BLaER1 (cell line): ENCODE measurements at regions not wholly inside any gene's neighbourhood (a gene's known extent, or its start where the extent isn't known, plus 50 kb on each side); places are given as distances from the start of the nearest gene placed in this dataset.

ENCODE experiments used
- H3K27ac ChIP-seq: shearing (Covaris generic); formaldehyde crosslinking; 2 replicates; pipeline ENCODE4 v1.8.1; 2022
- H3K27me3 ChIP-seq: shearing (Covaris generic); formaldehyde crosslinking; 2 replicates; pipeline ENCODE4 v1.8.1; 2022
- H3K36me3 ChIP-seq: shearing (Covaris generic); formaldehyde crosslinking; 2 replicates; pipeline ENCODE4 v1.8.1; 2022
- H3K4me1 ChIP-seq: shearing (Covaris generic); formaldehyde crosslinking; 2 replicates; pipeline ENCODE4 v1.8.1; 2022
- H3K4me2 ChIP-seq: shearing (Covaris generic); formaldehyde crosslinking; 2 replicates; pipeline ENCODE4 v1.8.1; 2022
- H3K4me3 ChIP-seq: shearing (Covaris generic); formaldehyde crosslinking; 2 replicates; pipeline ENCODE4 v1.8.1; 2022
- H3K9ac ChIP-seq: shearing (Covaris generic); formaldehyde crosslinking; 2 replicates; pipeline ENCODE4 v1.8.1; 2022
- H3K9me3 ChIP-seq: shearing (Covaris generic); formaldehyde crosslinking; 2 replicates; pipeline ENCODE4 v1.8.1; 2022
- H4K20me1 ChIP-seq: shearing (Covaris generic); formaldehyde crosslinking; 2 replicates; pipeline ENCODE4 v1.8.1; 2022
- Cebpa-rat ChIP-seq: shearing (Covaris generic); IDR thresholded peaks from 2 replicates; pipeline ENCODE4 v1.8.1; 2022

- H3K9me3 ChIP-seq: no peaks in the 10 kb centered on the region
- H3K36me3 ChIP-seq: no peaks in the 10 kb centered on the region
- no peak for TF ChIP-seq Cebpa-rat
- H3K9ac ChIP-seq: no peak overlapping the region
- no peaks in the 10 kb centered on the region for H3K4me1 ChIP-seq
- H3K27ac ChIP-seq: no peak overlapping the region
- no peaks in the 10 kb centered on the region for H4K20me1 ChIP-seq
- H3K27me3 ChIP-seq: no peaks in the 10 kb centered on the region
- no peak overlapping the region for H3K4me3 ChIP-seq
- no peak overlapping the region for H3K4me2 ChIP-seq
These were observed 417.1 kb upstream of the CDH11 start for GRCh38 chr16:65538976-65539375.

- no peak overlapping the region for H3K9ac ChIP-seq
- no peak overlapping the region for H3K4me2 ChIP-seq
- H4K20me1 ChIP-seq: no peaks in the 10 kb centered on the region
- TF ChIP-seq Cebpa-rat: no peak
- H3K27me3 ChIP-seq: no peaks in the 10 kb centered on the region
- no peak overlapping the region for H3K4me3 ChIP-seq
- no peaks in the 10 kb centered on the region for H3K36me3 ChIP-seq
- H3K27ac ChIP-seq: no peak overlapping the region
- no peaks in the 10 kb centered on the region for H3K4me1 ChIP-seq
- no peaks in the 10 kb centered on the region for H3K9me3 ChIP-seq
These were observed 415.5 kb upstream of the CDH11 start for GRCh38 chr16:65537336-65537735.

- peaks cover 5% of the 10 kb centered on the region; the same call in 1 of the 2 replicates for H3K9me3 ChIP-seq
- no peaks in the 10 kb centered on the region for H3K36me3 ChIP-seq
- TF ChIP-seq Cebpa-rat: no peak
- no peak overlapping the region for H3K9ac ChIP-seq
- H3K27ac ChIP-seq: no peak overlapping the region
- H3K4me2 ChIP-seq: no peak overlapping the region
- no peak overlapping the region for H3K4me3 ChIP-seq
- H4K20me1 ChIP-seq: no peaks in the 10 kb centered on the region
- H3K4me1 ChIP-seq: no peaks in the 10 kb centered on the region
- no peaks in the 10 kb centered on the region for H3K27me3 ChIP-seq
These were observed 412.3 kb upstream of the CDH11 start for GRCh38 chr16:65534121-65534528.

- Histone ChIP-seq H4K20me1 (no peaks in the 10 kb centered on the region), H3K4me2 (no peak overlapping the region), H3K27ac (no peak overlapping the region), H3K4me3 (no peak overlapping the region), H3K4me1 (no peaks in the 10 kb centered on the region), H3K27me3 (no peaks in the 10 kb centered on the region), H3K9me3 (peaks cover 10% of the 10 kb centered on the region; the same call in 1 of the 2 replicates), H3K9ac (no peak overlapping the region), H3K36me3 (no peaks in the 10 kb centered on the region)
- no peak for TF ChIP-seq Cebpa-rat
These were observed 411.0 kb upstream of the CDH11 start for GRCh38 chr16:65532846-65533245.

- H3K4me1 ChIP-seq: no peaks in the 10 kb centered on the region
- H3K9me3 ChIP-seq: peaks cover 16% of the 10 kb centered on the region; the same call in 1 of the 2 replicates
- H3K36me3 ChIP-seq: no peaks in the 10 kb centered on the region
- H3K9ac ChIP-seq: no peak overlapping the region
- H4K20me1 ChIP-seq: no peaks in the 10 kb centered on the region
- no peak for TF ChIP-seq Cebpa-rat
- no peak overlapping the region for H3K4me3 ChIP-seq
- no peak overlapping the region for H3K27ac ChIP-seq
- H3K27me3 ChIP-seq: no peaks in the 10 kb centered on the region
- H3K4me2 ChIP-seq: no peak overlapping the region
These were observed 410.4 kb upstream of the CDH11 start for GRCh38 chr16:65532258-65532657.

- no peak overlapping the region for H3K9ac ChIP-seq
- no peaks in the 10 kb centered on the region for H4K20me1 ChIP-seq
- H3K9me3 ChIP-seq: peaks cover 19% of the 10 kb centered on the region; the same call in 1 of the 2 replicates
- no peak overlapping the region for H3K27ac ChIP-seq
- no peak overlapping the region for H3K4me2 ChIP-seq
- no peaks in the 10 kb centered on the region for H3K4me1 ChIP-seq
- H3K27me3 ChIP-seq: no peaks in the 10 kb centered on the region
- no peak overlapping the region for H3K4me3 ChIP-seq
- TF ChIP-seq Cebpa-rat: no peak
- no peaks in the 10 kb centered on the region for H3K36me3 ChIP-seq
These were observed 409.6 kb upstream of the CDH11 start for GRCh38 chr16:65531475-65531874.

GRCh38 chr16:65525707-65526106 lies 403.8 kb upstream of the CDH11 start:
- Histone ChIP-seq H3K9me3 (peaks cover 18% of the 10 kb centered on the region; the same call in 1 of the 2 replicates), H3K27me3 (no peaks in the 10 kb centered on the region), H3K4me2 (no peak overlapping the region), H3K4me3 (no peak overlapping the region), H4K20me1 (no peaks in the 10 kb centered on the region), H3K36me3 (no peaks in the 10 kb centered on the region), H3K27ac (no peak overlapping the region), H3K4me1 (peaks cover 51% of the 10 kb centered on the region), H3K9ac (no peak overlapping the region)
- no peak for TF ChIP-seq Cebpa-rat

- peak overlapping the region; percentile 64; the same call in 1 of the 2 replicates for H3K9ac ChIP-seq
- peaks cover 58% of the 10 kb centered on the region for H3K4me1 ChIP-seq
- no peak overlapping the region; the same call in 1 of the 2 replicates for H3K4me3 ChIP-seq
- no peaks in the 10 kb centered on the region for H4K20me1 ChIP-seq
- no peaks in the 10 kb centered on the region for H3K36me3 ChIP-seq
- no peak for TF ChIP-seq Cebpa-rat
- no peaks in the 10 kb centered on the region for H3K27me3 ChIP-seq
- H3K27ac ChIP-seq: peak overlapping the region; percentile 69; the same call in 1 of the 2 replicates
- H3K4me2 ChIP-seq: peak overlapping the region; percentile 79
- peaks cover 14% of the 10 kb centered on the region; the same call in 1 of the 2 replicates for H3K9me3 ChIP-seq
These were observed 403.1 kb upstream of the CDH11 start for GRCh38 chr16:65524997-65525396.

GRCh38 chr16:65524231-65524630 lies 402.4 kb upstream of the CDH11 start:
- peak overlapping the region; percentile 79 for H3K4me2 ChIP-seq
- H3K36me3 ChIP-seq: no peaks in the 10 kb centered on the region
- H3K4me1 ChIP-seq: peaks cover 66% of the 10 kb centered on the region
- H3K4me3 ChIP-seq: no peak overlapping the region
- H3K27me3 ChIP-seq: no peaks in the 10 kb centered on the region
- H3K9ac ChIP-seq: peak overlapping the region; percentile 64; the same call in 1 of the 2 replicates
- TF ChIP-seq Cebpa-rat: no peak
- H3K9me3 ChIP-seq: peaks cover 14% of the 10 kb centered on the region; the same call in 1 of the 2 replicates
- no peaks in the 10 kb centered on the region for H4K20me1 ChIP-seq
- peak overlapping the region; percentile 69; the same call in 1 of the 2 replicates for H3K27ac ChIP-seq

- H4K20me1 ChIP-seq: no peaks in the 10 kb centered on the region
- no peak overlapping the region for H3K27ac ChIP-seq
- TF ChIP-seq Cebpa-rat: no peak
- no peak overlapping the region for H3K4me3 ChIP-seq
- peaks cover 66% of the 10 kb centered on the region for H3K4me1 ChIP-seq
- no peak overlapping the region for H3K9ac ChIP-seq
- no peaks in the 10 kb centered on the region for H3K27me3 ChIP-seq
- no peaks in the 10 kb centered on the region for H3K36me3 ChIP-seq
- peaks cover 13% of the 10 kb centered on the region; the same call in 1 of the 2 replicates for H3K9me3 ChIP-seq
- H3K4me2 ChIP-seq: peak overlapping the region; percentile 79
These were observed 401.6 kb upstream of the CDH11 start for GRCh38 chr16:65523283-65523944.
